DND-41 (cell line): ENCODE measurements at regions not wholly inside any gene's neighbourhood (a gene's known extent, or its start where the extent isn't known, plus 50 kb on each side); places are given as distances from the start of the nearest gene placed in this dataset.

Experiments
- EZH2 ChIP-seq: IDR thresholded peaks from 3 replicates; pipeline ENCODE4 v1.6.1; 2012; ENCODE audit warnings: borderline replicate concordance, low read depth, mild to moderate bottlenecking, moderate library complexity, low read length, inconsistent platforms; ENCODE audit not compliant: severe bottlenecking
- TF ChIP-seq, protein P1 (sequence below): IDR thresholded peaks from 2 replicates; pipeline ENCODE4 v1.5.1; 2012; ENCODE audit warnings: borderline replicate concordance, low read length, moderate library complexity, mild to moderate bottlenecking; ENCODE audit not compliant: poor library complexity, severe bottlenecking; ENCODE audit errors: extremely low read depth

DNA sequence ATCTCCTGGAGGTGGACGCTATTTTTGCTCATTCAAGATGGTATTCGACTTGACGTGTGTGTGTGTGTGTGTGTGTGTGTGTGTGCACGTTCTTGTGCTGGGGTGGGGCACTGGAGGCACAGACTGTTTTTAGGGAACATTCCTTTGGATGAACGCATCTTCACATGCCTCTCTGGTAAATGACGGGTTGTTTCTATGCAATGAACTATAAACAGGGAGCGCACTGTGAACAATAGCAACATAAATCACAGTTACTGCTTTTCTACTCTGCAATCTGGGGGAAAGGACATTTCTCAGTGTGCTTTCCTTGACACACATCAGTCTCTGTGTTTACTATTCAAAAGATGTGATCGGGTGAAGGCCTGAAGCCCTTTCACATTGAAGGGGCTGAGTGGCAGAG lies 120.1 kb upstream of the PITRM1 start:
- TF ChIP-seq, protein P1, sequence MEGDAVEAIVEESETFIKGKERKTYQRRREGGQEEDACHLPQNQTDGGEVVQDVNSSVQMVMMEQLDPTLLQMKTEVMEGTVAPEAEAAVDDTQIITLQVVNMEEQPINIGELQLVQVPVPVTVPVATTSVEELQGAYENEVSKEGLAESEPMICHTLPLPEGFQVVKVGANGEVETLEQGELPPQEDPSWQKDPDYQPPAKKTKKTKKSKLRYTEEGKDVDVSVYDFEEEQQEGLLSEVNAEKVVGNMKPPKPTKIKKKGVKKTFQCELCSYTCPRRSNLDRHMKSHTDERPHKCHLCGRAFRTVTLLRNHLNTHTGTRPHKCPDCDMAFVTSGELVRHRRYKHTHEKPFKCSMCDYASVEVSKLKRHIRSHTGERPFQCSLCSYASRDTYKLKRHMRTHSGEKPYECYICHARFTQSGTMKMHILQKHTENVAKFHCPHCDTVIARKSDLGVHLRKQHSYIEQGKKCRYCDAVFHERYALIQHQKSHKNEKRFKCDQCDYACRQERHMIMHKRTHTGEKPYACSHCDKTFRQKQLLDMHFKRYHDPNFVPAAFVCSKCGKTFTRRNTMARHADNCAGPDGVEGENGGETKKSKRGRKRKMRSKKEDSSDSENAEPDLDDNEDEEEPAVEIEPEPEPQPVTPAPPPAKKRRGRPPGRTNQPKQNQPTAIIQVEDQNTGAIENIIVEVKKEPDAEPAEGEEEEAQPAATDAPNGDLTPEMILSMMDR = no peak
- TF ChIP-seq EZH2 = no peak
